HUES64 (cell line): ENCODE measurements at regions not wholly inside any gene's neighbourhood (a gene's known extent, or its start where the extent isn't known, plus 50 kb on each side); places are given as distances from the start of the nearest gene placed in this dataset.
"Not testable (repeated sequence)": the region's sequence is repeated elsewhere in the genome, so short reads cannot be mapped to it uniquely, and the experiment has no call there.

Experiments used
- H3K27ac ChIP-seq: 2 replicates; pipeline ENCODE4 v1.7.0; 2013; ENCODE audit warnings: low read depth, low read length, inconsistent platforms
- H3K27me3 ChIP-seq: 2 replicates; pipeline ENCODE4 v1.6.1; 2013; ENCODE audit warnings: mild to moderate bottlenecking, low read length; ENCODE audit not compliant: insufficient read depth
- H3K36me3 ChIP-seq: 2 replicates; pipeline ENCODE4 v1.6.1; 2013; ENCODE audit warnings: mild to moderate bottlenecking, low read length; ENCODE audit not compliant: insufficient read depth
- H3K4me1 ChIP-seq: 2 replicates; pipeline ENCODE4 v1.6.1; 2013; ENCODE audit warnings: mild to moderate bottlenecking, low read length, moderate library complexity; ENCODE audit not compliant: insufficient read depth
- H3K4me3 ChIP-seq: 2 replicates; pipeline ENCODE4 v1.5.1; 2013; ENCODE audit warnings: mild to moderate bottlenecking, low read length, moderate library complexity
- H3K9ac ChIP-seq: 2 replicates; pipeline ENCODE4 v1.6.1; 2013; ENCODE audit warnings: mild to moderate bottlenecking, low read depth, low read length
- H3K9me3 ChIP-seq: 2 replicates; pipeline ENCODE4 v1.6.1; 2013; ENCODE audit warnings: low read depth, low read length; ENCODE audit not compliant: insufficient read depth
- WGBS: fragments of 150-250, 120-280 bp; methylation state at CpG from one replicate; pipeline ENCODE4 v1.1.7; 2013; ENCODE audit warnings: missing lambda C conversion rate; 5-methylcytosine and 5-hydroxymethylcytosine counted together

- H3K4me1 ChIP-seq: no peaks in the 10 kb centered on the region
- no peak overlapping the region for H3K4me3 ChIP-seq
- no peaks in the 10 kb centered on the region for H3K27me3 ChIP-seq
- H3K9ac ChIP-seq: no peak overlapping the region
- no peaks in the 10 kb centered on the region for H3K9me3 ChIP-seq
- 90% methylated on average over 1 of the region's 1 CpG for WGBS
- no peaks in the 10 kb centered on the region for H3K36me3 ChIP-seq
- no peak overlapping the region for H3K27ac ChIP-seq
Observed at GRCh38 chr4:91653067-91653466, 650.7 kb upstream of the GRID2 start.

- H3K9me3 ChIP-seq: peaks cover 5% of the 10 kb centered on the region; the same call in 1 of the 2 replicates
- H3K27ac ChIP-seq: no peak overlapping the region
- no peaks in the 10 kb centered on the region for H3K4me1 ChIP-seq
- H3K36me3 ChIP-seq: no peaks in the 10 kb centered on the region
- no peak overlapping the region for H3K4me3 ChIP-seq
- H3K27me3 ChIP-seq: no peaks in the 10 kb centered on the region
- no peak overlapping the region for H3K9ac ChIP-seq
Observed at GRCh38 chr4:91681091-91681490, 622.7 kb upstream of the GRID2 start.

- H3K27ac ChIP-seq: no peak overlapping the region
- H3K9me3 ChIP-seq: peaks cover 5% of the 10 kb centered on the region; the same call in 1 of the 2 replicates
- H3K4me1 ChIP-seq: no peaks in the 10 kb centered on the region
- WGBS: 90% methylated on average over 1 of the region's 1 CpG
- H3K9ac ChIP-seq: no peak overlapping the region
- no peaks in the 10 kb centered on the region for H3K27me3 ChIP-seq
- no peaks in the 10 kb centered on the region for H3K36me3 ChIP-seq
- H3K4me3 ChIP-seq: no peak overlapping the region
Observed at GRCh38 chr4:91681544-91681943, 622.2 kb upstream of the GRID2 start.

GRCh38 chr4:91684955-91685354 lies 618.8 kb upstream of the GRID2 start:
- Histone ChIP-seq H3K9ac (no peak overlapping the region), H3K27me3 (no peaks in the 10 kb centered on the region), H3K4me1 (no peaks in the 10 kb centered on the region), H3K27ac (no peak overlapping the region), H3K9me3 (no peaks in the 10 kb centered on the region), H3K36me3 (no peaks in the 10 kb centered on the region), H3K4me3 (no peak overlapping the region)
- WGBS: 94% methylated on average over 1 of the region's 1 CpG

- Histone ChIP-seq H3K9me3 (no peaks in the 10 kb centered on the region), H3K36me3 (no peaks in the 10 kb centered on the region), H3K4me1 (no peaks in the 10 kb centered on the region), H3K9ac (no peak overlapping the region), H3K27ac (no peak overlapping the region), H3K4me3 (no peak overlapping the region), H3K27me3 (no peaks in the 10 kb centered on the region)
Observed at GRCh38 chr4:91688413-91688812, 615.4 kb upstream of the GRID2 start.

- not testable (repeated sequence) for H3K27ac ChIP-seq, H3K4me1 ChIP-seq, H3K9ac ChIP-seq, H3K27me3 ChIP-seq, H3K4me3 ChIP-seq, H3K36me3 ChIP-seq
- peaks cover 14% of the 10 kb centered on the region; the same call in 1 of the 2 replicates for H3K9me3 ChIP-seq
- WGBS: 96% methylated on average over 4 of the region's 4 CpGs
Observed at GRCh38 chr4:91699691-91700090, 604.1 kb upstream of the GRID2 start.

GRCh38 chr4:91729851-91730250 lies 573.9 kb upstream of the GRID2 start:
- Histone ChIP-seq H3K27me3 (no peaks in the 10 kb centered on the region), H3K36me3 (no peaks in the 10 kb centered on the region), H3K9me3 (no peaks in the 10 kb centered on the region), H3K4me1 (no peaks in the 10 kb centered on the region), H3K27ac (no peak overlapping the region), H3K4me3 (no peak overlapping the region), H3K9ac (no peak overlapping the region)
- WGBS: 91% methylated on average over 2 of the region's 2 CpGs

GRCh38 chr4:91734682-91735081 lies 569.1 kb upstream of the GRID2 start:
- H3K4me1 ChIP-seq: no peaks in the 10 kb centered on the region
- H3K9me3 ChIP-seq: no peaks in the 10 kb centered on the region
- no peak overlapping the region for H3K4me3 ChIP-seq
- no peak overlapping the region for H3K9ac ChIP-seq
- no peaks in the 10 kb centered on the region for H3K27me3 ChIP-seq
- no CpG with 5 or more reads among the region's 1 CpG for WGBS
- H3K27ac ChIP-seq: no peak overlapping the region
- H3K36me3 ChIP-seq: no peaks in the 10 kb centered on the region

- H3K4me1 ChIP-seq, H3K27me3 ChIP-seq, H3K9ac ChIP-seq, H3K4me3 ChIP-seq, H3K27ac ChIP-seq, H3K9me3 ChIP-seq, H3K36me3 ChIP-seq: not testable (repeated sequence)
Observed at GRCh38 chr4:91738831-91739230, 564.9 kb upstream of the GRID2 start.

- Histone ChIP-seq H3K9ac (no peak overlapping the region), H3K27ac (no peak overlapping the region), H3K9me3 (no peaks in the 10 kb centered on the region), H3K36me3 (no peaks in the 10 kb centered on the region), H3K4me3 (no peak overlapping the region), H3K4me1 (no peaks in the 10 kb centered on the region), H3K27me3 (no peaks in the 10 kb centered on the region)
- WGBS: 65% methylated on average over 3 of the region's 3 CpGs
Observed at GRCh38 chr4:91746551-91746950, 557.2 kb upstream of the GRID2 start.

- Histone ChIP-seq H3K9ac (no peak overlapping the region), H3K4me1 (no peaks in the 10 kb centered on the region), H3K27me3 (no peaks in the 10 kb centered on the region), H3K36me3 (no peaks in the 10 kb centered on the region), H3K27ac (no peak overlapping the region), H3K9me3 (no peaks in the 10 kb centered on the region), H3K4me3 (no peak overlapping the region)
- WGBS: 90% methylated on average over 1 of the region's 1 CpG
Observed at GRCh38 chr4:91751961-91752360, 551.8 kb upstream of the GRID2 start.

GRCh38 chr4:91754716-91755115 lies 549.0 kb upstream of the GRID2 start:
- 80% methylated on average over 1 of the region's 2 CpGs for WGBS
- H3K27me3 ChIP-seq: no peaks in the 10 kb centered on the region
- H3K36me3 ChIP-seq: no peaks in the 10 kb centered on the region

More at GRCh38 chr4:91754716-91755115, 549.0 kb upstream of the GRID2 start:
- Histone ChIP-seq H3K9ac (no peak overlapping the region), H3K9me3 (no peaks in the 10 kb centered on the region), H3K4me3 (no peak overlapping the region), H3K4me1 (no peaks in the 10 kb centered on the region), H3K27ac (no peak overlapping the region)
